ENCODE measurements at regions not wholly inside any gene's neighbourhood (a gene's known extent, or its start where the extent isn't known, plus 50 kb on each side); places are given as distances from the start of the nearest gene placed in this dataset.

GRCh38 chr5:58021466-58021865 lies 438.4 kb downstream of the PLK2 start:
- H3K27me3 Mint-ChIP-seq (ENCODE audit: low read depth): no peaks in the 10 kb centered on the region
- no peaks in the 10 kb centered on the region for H3K9me3 Mint-ChIP-seq
- no peak for ATAC-seq
- no peaks in the 10 kb centered on the region for H3K4me1 Mint-ChIP-seq (ENCODE audit: low read depth)
- H3K36me3 Mint-ChIP-seq (ENCODE audit: insufficient read depth): no peaks in the 10 kb centered on the region
- no peak for DNase-seq
- no peak overlapping the region for H3K4me3 Mint-ChIP-seq

GRCh38 chr5:58019614-58020013 lies 440.3 kb downstream of the PLK2 start:
- Mint-ChIP-seq H3K4me3 (no peak overlapping the region), H3K27me3 (ENCODE audit: low read depth) (no peaks in the 10 kb centered on the region), H3K36me3 (ENCODE audit: insufficient read depth) (no peaks in the 10 kb centered on the region), H3K4me1 (ENCODE audit: low read depth) (no peaks in the 10 kb centered on the region), H3K9me3 (no peaks in the 10 kb centered on the region)
- no peak for DNase-seq
- no peak for ATAC-seq

GRCh38 chr5:58018016-58018415 lies 441.9 kb downstream of the PLK2 start:
- H3K36me3 Mint-ChIP-seq (ENCODE audit: insufficient read depth): no peaks in the 10 kb centered on the region

GRCh38 chr5:58016877-58017276 lies 443.0 kb downstream of the PLK2 start:
- no peaks in the 10 kb centered on the region for H3K36me3 Mint-ChIP-seq (ENCODE audit: insufficient read depth)
- no peaks in the 10 kb centered on the region for H3K27me3 Mint-ChIP-seq (ENCODE audit: low read depth)
- H3K4me3 Mint-ChIP-seq: no peak overlapping the region
- no peaks in the 10 kb centered on the region for H3K4me1 Mint-ChIP-seq (ENCODE audit: low read depth)
- H3K9me3 Mint-ChIP-seq: no peaks in the 10 kb centered on the region
- DNase-seq (no peak), ATAC-seq (no peak)

More at GRCh38 chr5:58018016-58018415, 441.9 kb downstream of the PLK2 start:
- Mint-ChIP-seq H3K4me1 (ENCODE audit: low read depth) (no peaks in the 10 kb centered on the region), H3K27me3 (ENCODE audit: low read depth) (no peaks in the 10 kb centered on the region), H3K4me3 (no peak overlapping the region), H3K9me3 (no peaks in the 10 kb centered on the region)
- ATAC-seq (no peak), DNase-seq (no peak)

- no peak overlapping the region for H3K4me3 Mint-ChIP-seq
- no peaks in the 10 kb centered on the region for H3K36me3 Mint-ChIP-seq (ENCODE audit: insufficient read depth)
- no peaks in the 10 kb centered on the region for H3K4me1 Mint-ChIP-seq (ENCODE audit: low read depth)
- no peak for ATAC-seq
- no peaks in the 10 kb centered on the region for H3K27me3 Mint-ChIP-seq (ENCODE audit: low read depth)
- no peak for DNase-seq
- H3K9me3 Mint-ChIP-seq: no peaks in the 10 kb centered on the region
Measured at GRCh38 chr5:58016358-58016757, 443.5 kb downstream of the PLK2 start.

- Mint-ChIP-seq H3K36me3 (ENCODE audit: insufficient read depth) (no peaks in the 10 kb centered on the region), H3K4me3 (no peak overlapping the region), H3K4me1 (ENCODE audit: low read depth) (no peaks in the 10 kb centered on the region), H3K27me3 (ENCODE audit: low read depth) (no peaks in the 10 kb centered on the region), H3K9me3 (no peaks in the 10 kb centered on the region)
- no peak for ATAC-seq
- no peak for DNase-seq
Measured at GRCh38 chr5:58015175-58015574, 444.7 kb downstream of the PLK2 start.

- ATAC-seq (no peak), DNase-seq (no peak)
- Mint-ChIP-seq H3K27me3 (ENCODE audit: low read depth) (no peaks in the 10 kb centered on the region), H3K9me3 (no peaks in the 10 kb centered on the region), H3K36me3 (ENCODE audit: insufficient read depth) (no peaks in the 10 kb centered on the region), H3K4me1 (ENCODE audit: low read depth) (no peaks in the 10 kb centered on the region), H3K4me3 (no peak overlapping the region)
Measured at GRCh38 chr5:58013542-58014258, 446.2 kb downstream of the PLK2 start.

- Mint-ChIP-seq H3K4me3 (no peak overlapping the region), H3K27me3 (ENCODE audit: low read depth) (no peaks in the 10 kb centered on the region), H3K36me3 (ENCODE audit: insufficient read depth) (no peaks in the 10 kb centered on the region), H3K9me3 (no peaks in the 10 kb centered on the region), H3K4me1 (ENCODE audit: low read depth) (no peaks in the 10 kb centered on the region)
- DNase-seq (no peak), ATAC-seq (no peak)
Measured at GRCh38 chr5:58012801-58013315, 447.0 kb downstream of the PLK2 start.

- ATAC-seq (no peak), DNase-seq (no peak)
- Mint-ChIP-seq H3K36me3 (ENCODE audit: insufficient read depth) (no peaks in the 10 kb centered on the region), H3K4me1 (ENCODE audit: low read depth) (no peaks in the 10 kb centered on the region), H3K27me3 (ENCODE audit: low read depth) (no peaks in the 10 kb centered on the region), H3K9me3 (no peaks in the 10 kb centered on the region), H3K4me3 (no peak overlapping the region)
Measured at GRCh38 chr5:58012102-58012501, 447.8 kb downstream of the PLK2 start.

GRCh38 chr5:58011301-58011700 lies 448.6 kb downstream of the PLK2 start:
- DNase-seq (no peak), ATAC-seq (no peak)
- Mint-ChIP-seq H3K9me3 (peaks cover 3% of the 10 kb centered on the region), H3K27me3 (ENCODE audit: low read depth) (no peaks in the 10 kb centered on the region), H3K36me3 (ENCODE audit: insufficient read depth) (no peaks in the 10 kb centered on the region), H3K4me3 (no peak overlapping the region), H3K4me1 (ENCODE audit: low read depth) (no peaks in the 10 kb centered on the region)

GRCh38 chr5:58009754-58010153 lies 450.1 kb downstream of the PLK2 start:
- Mint-ChIP-seq H3K4me1 (ENCODE audit: low read depth) (no peaks in the 10 kb centered on the region), H3K36me3 (ENCODE audit: insufficient read depth) (no peaks in the 10 kb centered on the region), H3K9me3 (peaks cover 5% of the 10 kb centered on the region), H3K4me3 (no peak overlapping the region), H3K27me3 (ENCODE audit: low read depth) (no peaks in the 10 kb centered on the region)
- no peak for DNase-seq
- no peak for ATAC-seq

- Mint-ChIP-seq H3K36me3 (ENCODE audit: insufficient read depth) (no peaks in the 10 kb centered on the region), H3K4me3 (no peak overlapping the region), H3K4me1 (ENCODE audit: low read depth) (no peaks in the 10 kb centered on the region), H3K9me3 (peaks cover 5% of the 10 kb centered on the region), H3K27me3 (ENCODE audit: low read depth) (no peaks in the 10 kb centered on the region)
- ATAC-seq (no peak), DNase-seq (no peak)
Measured at GRCh38 chr5:58002323-58002722, 457.6 kb downstream of the PLK2 start.

- Mint-ChIP-seq H3K4me1 (ENCODE audit: low read depth) (no peaks in the 10 kb centered on the region), H3K4me3 (no peak overlapping the region), H3K9me3 (no peaks in the 10 kb centered on the region), H3K36me3 (ENCODE audit: insufficient read depth) (no peaks in the 10 kb centered on the region), H3K27me3 (ENCODE audit: low read depth) (peaks cover 8% of the 10 kb centered on the region)
- DNase-seq: no peak
- no peak for ATAC-seq
Measured at GRCh38 chr5:57993866-57994265, 466.0 kb downstream of the PLK2 start.

GRCh38 chr5:57989378-57989777 lies 470.5 kb downstream of the PLK2 start:
- H3K9me3 Mint-ChIP-seq: no peaks in the 10 kb centered on the region
- H3K4me1 Mint-ChIP-seq (ENCODE audit: low read depth): no peaks in the 10 kb centered on the region
- peaks cover 4% of the 10 kb centered on the region for H3K27me3 Mint-ChIP-seq (ENCODE audit: low read depth)
- H3K36me3 Mint-ChIP-seq (ENCODE audit: insufficient read depth): no peaks in the 10 kb centered on the region
- no peak overlapping the region for H3K4me3 Mint-ChIP-seq
- ATAC-seq (no peak), DNase-seq (no peak)

GRCh38 chr5:57988813-57989212 lies 471.1 kb downstream of the PLK2 start:
- DNase-seq (no peak), ATAC-seq (no peak)
- no peaks in the 10 kb centered on the region for H3K9me3 Mint-ChIP-seq
- H3K4me3 Mint-ChIP-seq: no peak overlapping the region
- H3K27me3 Mint-ChIP-seq (ENCODE audit: low read depth): peaks cover 4% of the 10 kb centered on the region
- no peaks in the 10 kb centered on the region for H3K4me1 Mint-ChIP-seq (ENCODE audit: low read depth)
- no peaks in the 10 kb centered on the region for H3K36me3 Mint-ChIP-seq (ENCODE audit: insufficient read depth)
